ENCODE measurements at regions not wholly inside any gene's neighbourhood (a gene's known extent, or its start where the extent isn't known, plus 50 kb on each side); places are given as distances from the start of the nearest gene placed in this dataset.
"Not testable (repeated sequence)": the region's sequence is repeated elsewhere in the genome, so short reads cannot be mapped to it uniquely, and the experiment has no call there.

- DNase-seq (ENCODE audit: low read depth in 4 of 4, low spot score in 3 of 4): no peak
Observed at GRCh38 chr6:113776998-113777397, 80.1 kb upstream of the MARCKS start.

- DNase-seq (ENCODE audit: low read depth in 4 of 4, low spot score in 3 of 4): no peak
Observed at GRCh38 chr6:113777601-113778000, 79.5 kb upstream of the MARCKS start.

GRCh38 chr6:113779656-113780055 lies 77.5 kb upstream of the MARCKS start:
- DNase-seq (ENCODE audit: low read depth in 4 of 4, low spot score in 3 of 4): no peak

- no peak for DNase-seq (ENCODE audit: low read depth in 4 of 4, low spot score in 3 of 4)
Observed at GRCh38 chr6:113782636-113783035, 74.5 kb upstream of the MARCKS start.

GRCh38 chr6:113786168-113786567 lies 71.0 kb upstream of the MARCKS start:
- no peak for DNase-seq (ENCODE audit: low read depth in 4 of 4, low spot score in 3 of 4)

GRCh38 chr6:113788586-113788985 lies 68.6 kb upstream of the MARCKS start:
- DNase-seq (ENCODE audit: low read depth in 4 of 4, low spot score in 3 of 4): no peak

GRCh38 chr6:113791225-113791624 lies 65.9 kb upstream of the MARCKS start:
- DNase-seq (ENCODE audit: low read depth in 4 of 4, low spot score in 3 of 4): not testable (repeated sequence)

GRCh38 chr6:113795371-113795770 lies 61.8 kb upstream of the MARCKS start:
- DNase-seq (ENCODE audit: low read depth in 4 of 4, low spot score in 3 of 4): not testable (repeated sequence)

- no peak for DNase-seq (ENCODE audit: low read depth in 4 of 4, low spot score in 3 of 4)
Observed at GRCh38 chr6:113796038-113796437, 61.1 kb upstream of the MARCKS start.

GRCh38 chr6:113802779-113803178 lies 54.4 kb upstream of the MARCKS start:
- no peak for DNase-seq (ENCODE audit: low read depth in 4 of 4, low spot score in 3 of 4)

- DNase-seq (ENCODE audit: low read depth in 4 of 4, low spot score in 3 of 4): no peak
Observed at GRCh38 chr6:113805173-113805790, 51.9 kb upstream of the MARCKS start.

- no peak for DNase-seq (ENCODE audit: low read depth in 4 of 4, low spot score in 3 of 4)
Observed at GRCh38 chr6:113805811-113806495, 51.2 kb upstream of the MARCKS start.

Data from right renal pelvis (tissue), 4 donors.